ENCODE measurements at regions not wholly inside any gene's neighbourhood (a gene's known extent, or its start where the extent isn't known, plus 50 kb on each side); places are given as distances from the start of the nearest gene placed in this dataset.

DNA sequence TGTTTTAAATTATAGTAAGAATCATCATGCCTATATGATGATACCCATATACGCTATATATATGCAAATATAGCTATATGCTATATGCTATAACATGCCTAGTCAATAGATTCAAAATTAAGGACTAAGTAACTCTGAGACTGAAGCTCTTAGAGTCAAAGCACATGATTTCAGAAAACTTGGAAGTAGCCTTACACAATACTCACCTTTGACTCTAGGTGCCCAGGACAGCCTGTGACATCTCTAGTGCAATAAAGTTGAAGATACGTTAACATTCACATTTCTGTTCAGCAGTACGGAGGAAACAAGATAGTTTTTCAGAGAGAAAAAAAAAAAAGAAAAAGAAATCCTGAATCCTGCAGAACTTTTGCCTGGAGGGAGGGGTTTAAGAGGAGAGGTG, 149.7 kb upstream of the PIK3C3 start:
- TF ChIP-seq, protein P1, sequence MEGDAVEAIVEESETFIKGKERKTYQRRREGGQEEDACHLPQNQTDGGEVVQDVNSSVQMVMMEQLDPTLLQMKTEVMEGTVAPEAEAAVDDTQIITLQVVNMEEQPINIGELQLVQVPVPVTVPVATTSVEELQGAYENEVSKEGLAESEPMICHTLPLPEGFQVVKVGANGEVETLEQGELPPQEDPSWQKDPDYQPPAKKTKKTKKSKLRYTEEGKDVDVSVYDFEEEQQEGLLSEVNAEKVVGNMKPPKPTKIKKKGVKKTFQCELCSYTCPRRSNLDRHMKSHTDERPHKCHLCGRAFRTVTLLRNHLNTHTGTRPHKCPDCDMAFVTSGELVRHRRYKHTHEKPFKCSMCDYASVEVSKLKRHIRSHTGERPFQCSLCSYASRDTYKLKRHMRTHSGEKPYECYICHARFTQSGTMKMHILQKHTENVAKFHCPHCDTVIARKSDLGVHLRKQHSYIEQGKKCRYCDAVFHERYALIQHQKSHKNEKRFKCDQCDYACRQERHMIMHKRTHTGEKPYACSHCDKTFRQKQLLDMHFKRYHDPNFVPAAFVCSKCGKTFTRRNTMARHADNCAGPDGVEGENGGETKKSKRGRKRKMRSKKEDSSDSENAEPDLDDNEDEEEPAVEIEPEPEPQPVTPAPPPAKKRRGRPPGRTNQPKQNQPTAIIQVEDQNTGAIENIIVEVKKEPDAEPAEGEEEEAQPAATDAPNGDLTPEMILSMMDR (conservative IDR thresholded peaks at IDR 0.05; ENCODE audit: low read length): no peak
- TF ChIP-seq EZH2phosphoT487 (IDR thresholded peaks at IDR 0.05; ENCODE audit: borderline replicate concordance, low read depth, low read length): no peak
